ENCODE measurements at regions not wholly inside any gene's neighbourhood (a gene's known extent, or its start where the extent isn't known, plus 50 kb on each side); places are given as distances from the start of the nearest gene placed in this dataset.

DNA sequence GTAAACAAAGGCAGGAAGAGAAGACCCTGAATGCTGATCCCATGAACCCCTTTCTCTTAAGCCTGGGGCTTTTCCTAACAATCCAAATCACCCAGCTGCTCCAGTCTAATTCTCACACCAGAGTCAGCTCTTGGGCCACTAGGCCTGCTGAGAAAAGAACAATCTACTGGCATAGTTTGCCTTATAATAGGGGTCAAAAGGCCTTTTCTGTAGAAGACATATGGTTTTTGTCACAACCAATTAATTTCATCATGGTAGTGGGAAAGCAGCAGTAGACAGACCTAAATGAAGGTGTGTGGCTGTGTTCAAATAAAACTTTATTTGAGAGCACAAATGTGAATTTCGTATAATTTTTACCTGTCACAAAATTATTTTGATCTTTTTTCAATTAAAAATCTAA is 994.7 kb upstream of the EPHA7 start:
- TF ChIP-seq CTCF (IDR thresholded peaks at IDR 0.05) (no peak), POLR2A (IDR thresholded peaks at IDR 0.05) (no peak)
